ENCODE measurements at regions not wholly inside any gene's neighbourhood (a gene's known extent, or its start where the extent isn't known, plus 50 kb on each side); places are given as distances from the start of the nearest gene placed in this dataset.

DNA sequence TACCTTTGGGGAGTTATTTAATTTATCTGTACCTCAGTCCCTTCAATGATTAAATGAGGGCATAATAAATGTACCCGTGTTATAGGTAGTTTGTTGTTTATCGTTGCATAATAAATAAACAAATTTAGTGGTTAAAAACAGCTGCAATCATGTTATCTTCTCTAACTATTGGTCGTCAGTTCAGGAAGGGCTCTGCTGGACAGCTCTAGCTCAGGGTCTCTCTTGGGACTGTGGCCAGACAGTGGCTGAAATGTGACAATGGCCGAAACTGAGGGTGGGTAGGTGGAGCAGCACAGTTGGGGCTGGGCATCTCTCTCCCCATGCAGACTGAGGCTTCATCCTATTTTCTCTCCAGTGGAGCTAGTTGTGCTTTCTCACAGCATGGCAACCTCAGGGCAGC is 632.1 kb upstream of the HS6ST1 start:
- Histone ChIP-seq H3K27me3 (ENCODE audit: control insufficient read depth in 1 of 2, insufficient read depth in 2 of 2, low read length in 2 of 2) (no peaks in the 10 kb centered on the region), H3K9me3 (ENCODE audit: control insufficient read depth in 1 of 2, insufficient read depth in 1 of 2, low read length in 2 of 2) (peaks cover 0 to 35% of the 10 kb centered on the region in 2 experiments), H3K4me3 (ENCODE audit: low read length) (no peak overlapping the region), H3K27ac (ENCODE audit: low read depth in 1 of 2, low read length in 2 of 2) (no peak overlapping the region), H3K4me1 (ENCODE audit: insufficient read depth, low read length) (no peaks in the 10 kb centered on the region), H3K36me3 (ENCODE audit: insufficient read depth, low read length) (no peaks in the 10 kb centered on the region)
- H3K4me3 Mint-ChIP-seq = no peak overlapping the region
- POLR2A ChIA-PET = no interaction called here
- H3K27ac Mint-ChIP-seq = no peak overlapping the region
- DNase-seq (no peak), ATAC-seq (ENCODE audit: poor library complexity) (no peak)
- H3K36me3 Mint-ChIP-seq (ENCODE audit: low read depth) = no peaks in the 10 kb centered on the region
- H3K27me3 Mint-ChIP-seq = no peaks in the 10 kb centered on the region
- peaks cover 4% of the 10 kb centered on the region for H3K9me3 Mint-ChIP-seq
- no peaks in the 10 kb centered on the region for H3K4me1 Mint-ChIP-seq (ENCODE audit: low read depth)
- intact Hi-C loops (cut with DNase I, micrococcal nuclease) = no loop called here
- CTCF ChIA-PET = no interaction called here
- TF ChIP-seq, protein P1, sequence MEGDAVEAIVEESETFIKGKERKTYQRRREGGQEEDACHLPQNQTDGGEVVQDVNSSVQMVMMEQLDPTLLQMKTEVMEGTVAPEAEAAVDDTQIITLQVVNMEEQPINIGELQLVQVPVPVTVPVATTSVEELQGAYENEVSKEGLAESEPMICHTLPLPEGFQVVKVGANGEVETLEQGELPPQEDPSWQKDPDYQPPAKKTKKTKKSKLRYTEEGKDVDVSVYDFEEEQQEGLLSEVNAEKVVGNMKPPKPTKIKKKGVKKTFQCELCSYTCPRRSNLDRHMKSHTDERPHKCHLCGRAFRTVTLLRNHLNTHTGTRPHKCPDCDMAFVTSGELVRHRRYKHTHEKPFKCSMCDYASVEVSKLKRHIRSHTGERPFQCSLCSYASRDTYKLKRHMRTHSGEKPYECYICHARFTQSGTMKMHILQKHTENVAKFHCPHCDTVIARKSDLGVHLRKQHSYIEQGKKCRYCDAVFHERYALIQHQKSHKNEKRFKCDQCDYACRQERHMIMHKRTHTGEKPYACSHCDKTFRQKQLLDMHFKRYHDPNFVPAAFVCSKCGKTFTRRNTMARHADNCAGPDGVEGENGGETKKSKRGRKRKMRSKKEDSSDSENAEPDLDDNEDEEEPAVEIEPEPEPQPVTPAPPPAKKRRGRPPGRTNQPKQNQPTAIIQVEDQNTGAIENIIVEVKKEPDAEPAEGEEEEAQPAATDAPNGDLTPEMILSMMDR (IDR thresholded peaks at IDR 0.05) = no peak

DNA sequence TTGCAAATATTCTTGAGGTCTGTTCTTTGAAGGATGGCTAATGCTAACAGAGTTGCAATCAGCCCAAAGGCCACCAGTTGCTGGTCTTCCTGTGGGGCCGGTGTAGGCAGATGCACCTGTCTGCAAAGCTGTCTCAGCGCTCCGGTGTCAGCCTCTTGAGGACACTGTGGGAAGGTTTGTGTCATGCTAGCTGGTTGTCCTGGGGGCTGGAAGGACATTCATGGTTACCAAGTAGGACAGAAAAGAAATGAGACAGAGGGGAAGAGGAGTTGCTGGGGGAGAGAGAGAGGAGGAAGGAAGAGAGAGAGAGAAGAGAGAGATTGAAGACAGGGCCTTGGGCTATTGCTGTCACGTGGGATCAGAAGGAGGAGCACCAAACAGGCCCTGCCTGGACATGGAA is 639.6 kb upstream of the HS6ST1 start:
- H3K4me3 Mint-ChIP-seq = no peak overlapping the region
- H3K9me3 ChIP-seq (ENCODE audit: control insufficient read depth in 1 of 2, insufficient read depth in 1 of 2, low read length in 2 of 2) = peaks cover 0 to 22% of the 10 kb centered on the region in 2 experiments
- no peaks in the 10 kb centered on the region for H3K27me3 ChIP-seq (ENCODE audit: control insufficient read depth in 1 of 2, insufficient read depth in 2 of 2, low read length in 2 of 2)
- peaks cover 9% of the 10 kb centered on the region for H3K9me3 Mint-ChIP-seq
- no peaks in the 10 kb centered on the region for H3K4me1 ChIP-seq (ENCODE audit: insufficient read depth, low read length)
- TF ChIP-seq, protein P1 (IDR thresholded peaks at IDR 0.05) = no peak
- DNase-seq (no peak), ATAC-seq (ENCODE audit: poor library complexity) (no peak)
- no peaks in the 10 kb centered on the region for H3K4me1 Mint-ChIP-seq (ENCODE audit: low read depth)
- ChIA-PET CTCF (no interaction called here), POLR2A (no interaction called here)
- H3K27ac Mint-ChIP-seq = no peak overlapping the region
- intact Hi-C loops (cut with DNase I, micrococcal nuclease) = no loop called here
- no peaks in the 10 kb centered on the region for H3K27me3 Mint-ChIP-seq
- no peak overlapping the region for H3K27ac ChIP-seq (ENCODE audit: low read depth in 1 of 2, low read length in 2 of 2)
- no peak overlapping the region for H3K4me3 ChIP-seq (ENCODE audit: low read length)
- H3K36me3 ChIP-seq (ENCODE audit: insufficient read depth, low read length) = no peaks in the 10 kb centered on the region
- H3K36me3 Mint-ChIP-seq (ENCODE audit: low read depth) = no peaks in the 10 kb centered on the region

DNA sequence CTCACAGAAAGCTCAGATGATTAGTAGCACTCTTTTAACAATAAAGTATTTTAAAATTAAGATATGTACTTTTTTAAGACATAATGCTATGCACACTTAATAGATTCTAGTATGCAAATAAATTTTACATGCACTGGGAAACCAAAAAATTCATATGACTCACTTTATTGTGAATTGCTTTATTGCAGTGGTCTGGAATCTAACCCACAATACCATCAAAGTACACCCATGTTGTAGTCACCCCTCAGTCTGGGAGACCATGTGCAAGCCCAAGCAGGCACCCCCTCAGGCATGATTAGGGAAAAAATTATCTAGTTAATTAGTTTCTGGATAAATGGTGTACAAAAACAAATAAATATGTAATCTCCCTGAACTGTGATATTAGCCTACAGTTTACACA is 649.0 kb upstream of the HS6ST1 start:
- Histone ChIP-seq H3K27me3 (ENCODE audit: control insufficient read depth in 1 of 2, insufficient read depth in 2 of 2, low read length in 2 of 2) (no peaks in the 10 kb centered on the region), H3K9me3 (ENCODE audit: control insufficient read depth in 1 of 2, insufficient read depth in 1 of 2, low read length in 2 of 2) (peaks cover 0 to 3% of the 10 kb centered on the region in 2 experiments), H3K36me3 (ENCODE audit: insufficient read depth, low read length) (no peaks in the 10 kb centered on the region), H3K27ac (ENCODE audit: low read depth in 1 of 2, low read length in 2 of 2) (no peak overlapping the region), H3K4me3 (ENCODE audit: low read length) (no peak overlapping the region), H3K4me1 (ENCODE audit: insufficient read depth, low read length) (no peaks in the 10 kb centered on the region)
- no peak overlapping the region for H3K4me3 Mint-ChIP-seq
- H3K36me3 Mint-ChIP-seq (ENCODE audit: low read depth) = no peaks in the 10 kb centered on the region
- ATAC-seq (ENCODE audit: poor library complexity) = no peak
- DNase-seq = no peak
- H3K4me1 Mint-ChIP-seq (ENCODE audit: low read depth) = no peaks in the 10 kb centered on the region
- no peak overlapping the region for H3K27ac Mint-ChIP-seq
- ChIA-PET POLR2A (no interaction called here), CTCF (no interaction called here)
- TF ChIP-seq, protein P1 (IDR thresholded peaks at IDR 0.05) = no peak
- no peaks in the 10 kb centered on the region for H3K9me3 Mint-ChIP-seq
- H3K27me3 Mint-ChIP-seq = no peaks in the 10 kb centered on the region
- intact Hi-C loops (cut with DNase I, micrococcal nuclease) = no loop called here

Data from CD4-positive, alpha-beta T cell (primary cell).